Activated CD4-positive, alpha-beta memory T cell treated with anti-CD3 and anti-CD28 coated beads, Interleukin-2, amount 10 ng/mL, durations not matched to agents 7 days and 5 days (primary cell): ENCODE measurements at regions not wholly inside any gene's neighbourhood (a gene's known extent, or its start where the extent isn't known, plus 50 kb on each side); places are given as distances from the start of the nearest gene placed in this dataset.
A peak's percentile ranks its signal among the peaks of the same experiment; 100 is the strongest.

ENCODE experiments used
- CTCF ChIA-PET: fragments of 350-600 bp; sonication (Branson Sonifier 250); formaldehyde crosslinking; loops from one replicate; lab custom pipeline; 2021; ENCODE audit warnings: antibody characterized with exemption, inconsistent platforms; lab: Charles Lee
- POLR2A ChIA-PET: fragments of 350-600 bp; sonication (Branson Sonifier 250); formaldehyde crosslinking; loops from one replicate; lab custom pipeline; 2021; ENCODE audit warnings: antibody characterized with exemption; lab: Charles Lee
- DNase-seq: peaks from one replicate; pipeline ENCODE4 v3.0.0-alpha.2; 2020
- H3K27ac Mint-ChIP-seq: one replicate; pipeline ENCODE4 v1.8.0; 2021; ENCODE audit warnings: mild to moderate bottlenecking, mixed read lengths
- H3K27me3 Mint-ChIP-seq: one replicate; pipeline ENCODE4 v1.8.0; 2021; ENCODE audit warnings: mixed read lengths
- H3K36me3 Mint-ChIP-seq: one replicate; pipeline ENCODE4 v1.8.0; 2021; ENCODE audit warnings: low read depth, mixed read lengths
- H3K4me1 Mint-ChIP-seq: one replicate; pipeline ENCODE4 v1.8.0; 2021; ENCODE audit warnings: mixed read lengths
- H3K4me3 Mint-ChIP-seq: one replicate; pipeline ENCODE4 v1.8.0; 2021; ENCODE audit warnings: mild to moderate bottlenecking, mixed read lengths
- H3K9me3 Mint-ChIP-seq: one replicate; pipeline ENCODE4 v1.8.0; 2021; ENCODE audit warnings: mixed read lengths

DNA sequence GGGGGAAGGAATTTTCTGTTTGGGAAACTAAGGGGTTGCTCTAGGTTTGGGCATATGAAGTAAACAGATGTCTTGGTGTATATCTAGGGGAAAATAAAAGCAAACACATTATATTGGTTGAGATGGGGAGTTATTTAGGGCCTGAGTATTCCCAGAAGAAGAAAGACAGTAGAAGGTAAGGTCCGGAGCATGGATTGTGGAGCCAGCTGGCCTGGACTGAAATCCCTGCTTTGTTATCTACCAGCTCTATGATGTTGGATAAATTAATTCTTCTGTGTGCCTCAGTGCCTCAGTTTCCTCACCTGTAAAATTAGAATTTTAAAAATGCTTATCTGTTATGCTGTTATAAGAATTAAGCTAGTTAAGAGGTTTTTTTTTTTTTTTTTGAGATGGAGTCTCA is 272.3 kb upstream of the RPS6KA3 start:
- Mint-ChIP-seq H3K27me3 (peaks cover 14% of the 10 kb centered on the region), H3K4me1 (no peaks in the 10 kb centered on the region), H3K36me3 (no peaks in the 10 kb centered on the region), H3K9me3 (peaks cover 11% of the 10 kb centered on the region), H3K27ac (no peak overlapping the region), H3K4me3 (no peak overlapping the region)
- DNase-seq, result no peak
- ChIA-PET POLR2A (no interaction called here), CTCF (no interaction called here)

DNA sequence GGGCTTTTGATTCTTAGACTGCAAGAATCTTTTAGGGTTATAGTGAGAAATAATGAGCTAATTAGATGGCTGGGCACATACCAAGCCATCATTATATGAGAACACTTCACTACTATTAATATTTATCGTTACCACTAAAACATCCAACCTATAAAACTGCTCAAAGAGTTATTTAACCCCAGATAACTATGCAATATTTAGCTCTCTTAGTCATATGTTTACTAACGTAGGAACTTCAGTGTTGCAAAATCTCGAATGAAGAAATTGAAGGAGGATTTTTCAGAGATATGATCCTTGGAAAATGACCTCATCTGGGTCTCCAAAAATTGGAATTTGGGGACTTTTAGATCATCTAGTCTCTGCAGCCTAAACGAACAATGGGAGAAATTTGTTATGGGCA is 265.0 kb upstream of the RPS6KA3 start:
- Mint-ChIP-seq H3K4me1 (peaks cover 9% of the 10 kb centered on the region), H3K27ac (no peak overlapping the region), H3K4me3 (no peak overlapping the region), H3K9me3 (no peaks in the 10 kb centered on the region), H3K27me3 (peaks cover 62% of the 10 kb centered on the region), H3K36me3 (no peaks in the 10 kb centered on the region)
- POLR2A ChIA-PET, result no interaction called here
- no peak for DNase-seq
- CTCF ChIA-PET, result interaction anchor here (1.1 to 2.2 kb wide), 3 partner anchors 16 to 210 kb away, joined by 3 to 7 read pairs (median 4); no protein-coding TSS in a partner anchor

DNA sequence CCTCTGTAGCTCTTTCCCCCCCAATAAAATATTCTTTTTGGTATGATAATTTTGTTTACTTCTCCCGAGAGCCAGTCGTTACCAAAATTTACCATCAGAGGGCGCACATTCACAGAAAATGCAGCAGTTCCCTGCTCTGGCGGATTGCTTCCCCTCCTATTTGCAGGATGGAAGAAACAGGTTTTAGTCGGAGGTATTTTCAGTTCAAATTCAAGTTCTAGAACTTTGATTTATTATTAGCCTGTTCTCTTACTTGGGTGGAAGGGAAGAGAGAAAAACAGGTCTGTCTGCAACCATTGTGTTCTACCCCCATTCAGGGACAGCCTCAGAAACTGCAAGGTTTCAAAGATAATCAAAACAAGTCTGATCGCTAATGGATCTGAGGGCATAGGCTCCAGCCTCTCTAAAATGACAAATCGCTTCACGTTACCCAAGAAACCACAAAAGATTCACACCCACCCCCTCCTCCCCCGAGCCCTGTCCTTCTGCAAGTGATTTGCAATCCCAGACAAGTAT is 263.8 kb upstream of the RPS6KA3 start:
- POLR2A ChIA-PET, result interaction anchor here (0.6 kb wide), 1 partner anchor 278 kb away, joined by 3 read pairs; no protein-coding TSS in a partner anchor
- peaks cover 61% of the 10 kb centered on the region for H3K27me3 Mint-ChIP-seq
- H3K9me3 Mint-ChIP-seq, result no peaks in the 10 kb centered on the region
- H3K4me1 Mint-ChIP-seq, result peaks cover 9% of the 10 kb centered on the region
- DNase-seq, result peak; percentile 51
- H3K4me3 Mint-ChIP-seq, result no peak overlapping the region
- CTCF ChIA-PET, result interaction anchor here (0.6 to 2.2 kb wide), 14 partner anchors 10 to 1288 kb away, joined by 3 to 10 read pairs (median 3); partner anchors contain the start of gene SMPX
- no peak overlapping the region for H3K27ac Mint-ChIP-seq
- H3K36me3 Mint-ChIP-seq, result no peaks in the 10 kb centered on the region

DNA sequence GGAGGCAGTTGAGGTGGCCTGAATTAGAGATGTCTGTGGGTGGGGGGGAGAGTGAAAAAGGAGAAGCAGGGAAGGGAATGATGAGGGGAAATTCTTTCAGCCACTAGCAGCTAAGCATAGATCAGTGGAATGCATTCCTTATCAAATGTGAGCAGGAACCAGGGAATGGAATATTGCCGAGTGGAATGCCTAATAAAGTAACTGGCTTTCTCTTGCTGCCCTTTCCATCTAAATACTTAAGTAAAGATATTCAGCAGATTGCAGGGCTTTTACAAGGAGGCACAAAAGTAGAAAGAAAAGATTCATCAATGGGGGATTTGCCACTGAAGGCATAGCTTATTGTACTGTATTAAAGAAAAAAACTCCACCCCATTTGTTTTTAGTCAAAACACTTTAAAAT is 263.0 kb upstream of the RPS6KA3 start:
- POLR2A ChIA-PET, result no interaction called here
- Mint-ChIP-seq H3K4me3 (no peak overlapping the region), H3K36me3 (no peaks in the 10 kb centered on the region), H3K9me3 (no peaks in the 10 kb centered on the region), H3K27me3 (peaks cover 57% of the 10 kb centered on the region), H3K27ac (no peak overlapping the region), H3K4me1 (peaks cover 9% of the 10 kb centered on the region)
- no peak for DNase-seq
- CTCF ChIA-PET, result interaction anchor here (0.8 to 2.2 kb wide), 12 partner anchors 9 to 1228 kb away, joined by 3 to 10 read pairs (median 4); partner anchors contain the start of gene SMPX

DNA sequence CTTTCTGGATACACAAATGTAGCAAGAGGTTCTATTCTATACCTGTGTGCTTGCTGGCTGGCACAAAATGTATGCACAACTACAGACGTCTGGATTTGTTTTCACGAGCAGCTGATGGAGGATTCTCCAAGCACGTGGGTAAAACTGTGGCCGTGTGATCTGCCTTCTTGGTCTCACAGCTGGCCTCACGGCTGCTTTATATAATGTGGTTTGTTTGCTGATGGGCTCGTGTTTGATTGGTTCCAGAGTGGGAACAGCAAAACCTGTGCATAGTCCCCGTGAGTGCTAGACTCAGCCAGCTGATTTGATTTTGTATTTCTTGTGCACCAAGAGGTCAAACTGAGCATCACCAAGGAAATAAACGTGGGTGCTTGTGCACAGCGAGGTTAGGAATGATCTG is 262.6 kb upstream of the RPS6KA3 start:
- no peak for DNase-seq
- ChIA-PET POLR2A (no interaction called here), CTCF (interaction anchor here (1.0 to 1.6 kb wide), 6 partner anchors 13 to 951 kb away, joined by 3 to 5 read pairs (median 4); no protein-coding TSS in a partner anchor)
- peaks cover 54% of the 10 kb centered on the region for H3K27me3 Mint-ChIP-seq
- no peak overlapping the region for H3K27ac Mint-ChIP-seq
- H3K9me3 Mint-ChIP-seq, result no peaks in the 10 kb centered on the region
- H3K4me1 Mint-ChIP-seq, result peaks cover 11% of the 10 kb centered on the region
- H3K4me3 Mint-ChIP-seq, result no peak overlapping the region
- H3K36me3 Mint-ChIP-seq, result no peaks in the 10 kb centered on the region

DNA sequence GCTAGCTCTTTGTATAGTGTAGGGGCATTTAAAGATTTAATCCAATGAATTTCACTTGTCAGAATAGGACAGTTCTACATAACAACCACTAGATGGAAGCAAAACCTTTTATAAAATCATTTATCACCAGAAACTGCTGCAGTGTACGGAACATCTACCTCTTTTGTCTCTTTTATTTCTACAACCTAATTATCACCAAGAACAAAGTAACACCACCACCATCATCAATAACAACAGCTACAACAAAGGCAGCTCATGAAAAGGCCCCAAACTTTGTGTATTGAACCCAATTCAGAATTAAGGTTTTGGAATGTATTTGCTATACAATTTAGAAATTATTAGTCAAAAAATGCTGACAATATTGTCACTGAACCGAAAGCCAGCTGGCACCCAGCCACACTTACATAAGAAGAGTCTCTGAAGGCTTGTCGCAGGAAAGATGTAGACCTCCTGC is 260.9 kb upstream of the RPS6KA3 start:
- Mint-ChIP-seq H3K4me3 (no peak overlapping the region), H3K27ac (no peak overlapping the region), H3K36me3 (no peaks in the 10 kb centered on the region), H3K4me1 (peaks cover 22% of the 10 kb centered on the region), H3K27me3 (peaks cover 42% of the 10 kb centered on the region), H3K9me3 (no peaks in the 10 kb centered on the region)
- no peak for DNase-seq
- POLR2A ChIA-PET, result no interaction called here
- CTCF ChIA-PET, result interaction anchor here (0.8 to 1.5 kb wide), 6 partner anchors 10 to 1585 kb away, joined by 3 to 6 read pairs (median 3); no protein-coding TSS in a partner anchor

DNA sequence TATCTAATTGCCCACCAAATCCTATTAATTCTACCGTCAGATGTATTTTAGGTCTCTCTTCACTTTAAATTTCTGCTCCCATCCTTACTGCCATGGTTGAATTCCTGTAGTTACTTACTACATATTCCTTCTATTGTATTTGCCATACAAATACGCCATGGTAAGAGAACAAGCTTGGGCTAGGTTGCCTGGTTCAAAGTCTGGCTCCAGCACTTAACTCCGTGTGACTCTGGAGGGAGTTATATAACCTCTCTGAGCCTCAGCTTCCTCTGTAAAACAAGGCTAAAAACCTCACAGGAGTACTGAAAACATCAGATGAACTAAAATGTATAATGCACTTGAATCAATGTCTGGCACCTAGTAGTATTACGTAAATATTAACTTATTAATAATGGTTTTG is 260.3 kb upstream of the RPS6KA3 start:
- no peak for DNase-seq
- Mint-ChIP-seq H3K27ac (no peak overlapping the region), H3K36me3 (no peaks in the 10 kb centered on the region), H3K4me3 (no peak overlapping the region), H3K4me1 (peaks cover 22% of the 10 kb centered on the region), H3K27me3 (peaks cover 37% of the 10 kb centered on the region), H3K9me3 (no peaks in the 10 kb centered on the region)
- POLR2A ChIA-PET, result no interaction called here
- CTCF ChIA-PET, result interaction anchor here (0.8 to 1.5 kb wide), 6 partner anchors 10 to 1584 kb away, joined by 3 to 6 read pairs (median 3); no protein-coding TSS in a partner anchor

DNA sequence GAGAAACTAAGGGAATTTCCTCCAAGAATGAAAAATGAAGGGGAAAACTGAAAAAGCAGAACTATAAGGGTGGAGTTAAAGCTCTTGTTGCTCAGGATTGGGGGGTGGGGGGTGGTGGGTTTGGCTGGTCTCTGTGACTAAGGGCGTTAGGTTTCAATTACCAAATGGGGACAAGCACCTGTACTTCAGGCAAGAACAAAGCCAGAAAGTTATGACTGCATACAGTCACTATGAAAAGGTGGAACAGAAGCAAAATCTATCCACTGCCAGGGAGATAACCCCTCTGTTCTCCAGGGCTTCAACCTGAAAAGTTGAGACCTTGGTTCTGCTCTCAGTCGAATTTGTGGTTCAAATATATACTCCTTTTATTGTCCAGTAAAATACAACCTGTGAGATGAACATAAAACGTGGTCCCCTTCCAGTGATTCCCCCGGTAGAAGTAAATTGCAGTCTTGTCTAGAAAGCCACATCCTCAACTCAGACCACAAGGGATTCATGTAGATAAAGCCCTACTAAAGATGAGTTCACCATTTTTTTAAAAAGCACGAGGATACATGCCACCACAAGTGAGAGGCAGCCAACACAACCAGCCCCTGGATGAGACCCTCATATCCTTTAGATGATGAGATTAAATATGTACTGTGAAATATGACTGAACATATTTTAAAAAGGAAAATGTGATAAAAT is 257.1 kb upstream of the RPS6KA3 start:
- no peaks in the 10 kb centered on the region for H3K9me3 Mint-ChIP-seq

DNA sequence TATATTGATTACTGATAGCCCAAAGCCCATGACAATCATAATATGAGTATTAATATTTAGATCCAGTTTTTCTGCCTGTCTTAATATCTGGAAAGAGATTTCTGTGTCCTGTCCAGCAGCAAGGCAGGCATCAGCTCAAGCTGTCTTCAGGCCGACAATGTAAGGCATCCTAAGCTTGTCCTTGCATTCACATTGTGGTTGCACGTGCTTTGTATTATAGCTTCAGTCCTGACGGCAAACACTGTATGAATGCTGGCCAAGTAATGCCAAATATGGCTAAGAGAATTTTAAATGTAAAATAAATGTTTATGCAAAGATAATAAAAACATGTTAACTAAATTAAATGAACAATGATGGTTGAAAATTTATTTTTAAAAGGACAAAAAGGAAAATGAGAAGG is 255.7 kb upstream of the RPS6KA3 start:
- Mint-ChIP-seq H3K4me1 (peaks cover 24% of the 10 kb centered on the region), H3K4me3 (no peak overlapping the region), H3K36me3 (peaks cover 4% of the 10 kb centered on the region), H3K9me3 (no peaks in the 10 kb centered on the region), H3K27ac (no peak overlapping the region), H3K27me3 (peaks cover 25% of the 10 kb centered on the region)
- DNase-seq, result no peak
- ChIA-PET CTCF (no interaction called here), POLR2A (no interaction called here)

More for the DNA sequence above, 257.1 kb upstream of the RPS6KA3 start:
- Mint-ChIP-seq H3K4me3 (no peak overlapping the region), H3K27me3 (peaks cover 28% of the 10 kb centered on the region), H3K36me3 (no peaks in the 10 kb centered on the region), H3K27ac (peak overlapping the region; percentile 37), H3K4me1 (peaks cover 22% of the 10 kb centered on the region)
- DNase-seq, result peak; percentile 18
- ChIA-PET POLR2A (no interaction called here), CTCF (no interaction called here)

DNA sequence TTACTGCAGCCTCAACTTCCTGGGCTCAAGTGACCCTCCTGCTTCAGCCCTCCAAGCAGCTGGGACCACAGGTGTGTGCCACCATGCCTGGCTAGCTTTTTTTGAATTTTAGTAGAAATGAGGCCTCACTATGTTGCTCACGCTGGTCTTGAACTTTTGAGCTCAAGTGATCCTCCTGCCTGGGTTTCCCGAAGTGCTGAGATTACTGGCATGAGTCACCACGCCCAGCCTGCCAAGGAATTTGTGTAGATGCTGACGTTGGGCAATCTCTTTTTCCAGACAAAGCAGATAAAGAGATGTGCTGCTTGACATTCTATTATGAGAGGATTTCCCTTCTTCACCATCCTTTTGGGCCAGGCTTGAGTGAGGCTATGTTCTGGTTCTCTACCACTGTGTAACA is 254.5 kb upstream of the RPS6KA3 start:
- DNase-seq, result no peak
- Mint-ChIP-seq H3K4me1 (peaks cover 33% of the 10 kb centered on the region), H3K27ac (no peak overlapping the region), H3K9me3 (no peaks in the 10 kb centered on the region), H3K36me3 (peaks cover 8% of the 10 kb centered on the region), H3K27me3 (peaks cover 23% of the 10 kb centered on the region), H3K4me3 (no peak overlapping the region)
- ChIA-PET POLR2A (no interaction called here), CTCF (interaction anchor here (1.0 kb wide), 1 partner anchor 9 kb away, joined by 3 read pairs; no protein-coding TSS in a partner anchor)

DNA sequence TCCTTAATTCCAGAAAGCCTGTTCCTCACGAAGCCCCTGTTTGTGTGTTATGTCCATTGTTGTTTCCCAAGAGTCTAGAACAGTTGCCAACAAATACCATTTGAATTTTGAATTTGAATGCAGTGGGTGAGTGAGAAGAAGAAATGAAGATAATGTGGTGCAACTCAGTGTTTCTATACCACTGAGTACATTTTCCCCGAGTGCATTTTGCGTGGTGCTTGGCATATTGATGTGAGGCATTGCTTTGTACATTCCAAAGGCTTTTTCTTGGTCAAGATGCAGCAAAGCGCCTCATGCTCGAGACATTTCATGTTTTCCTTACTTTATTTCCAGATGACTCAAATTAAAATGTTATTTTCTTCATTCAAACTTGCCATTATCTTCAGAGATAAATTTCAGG is 253.1 kb upstream of the RPS6KA3 start:
- DNase-seq, result no peak
- CTCF ChIA-PET, result no interaction called here
- Mint-ChIP-seq H3K9me3 (peaks cover 4% of the 10 kb centered on the region), H3K27ac (no peak overlapping the region), H3K4me3 (no peak overlapping the region), H3K27me3 (peaks cover 21% of the 10 kb centered on the region), H3K36me3 (peaks cover 17% of the 10 kb centered on the region), H3K4me1 (peaks cover 47% of the 10 kb centered on the region)
- POLR2A ChIA-PET, result no interaction called here

DNA sequence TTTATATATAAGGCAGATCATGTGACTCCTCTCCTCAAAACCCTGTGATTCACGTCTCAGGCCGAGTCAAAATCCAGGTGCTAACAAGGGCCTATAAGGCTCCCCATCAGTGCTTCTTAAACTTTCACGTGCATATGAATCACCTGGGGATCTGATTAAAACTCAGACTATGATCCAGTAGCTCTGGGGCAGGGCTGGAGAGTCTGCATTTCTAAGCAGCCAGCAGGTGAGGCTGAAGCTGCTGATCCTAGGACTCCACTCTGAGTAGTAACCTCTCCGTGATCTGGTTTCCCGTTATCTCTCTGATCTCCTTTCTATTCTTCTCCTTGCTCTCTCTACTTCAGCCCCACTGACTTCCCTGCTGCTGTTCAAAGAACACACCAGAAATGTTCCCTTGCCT is 252.4 kb upstream of the RPS6KA3 start:
- Mint-ChIP-seq H3K27ac (no peak overlapping the region), H3K36me3 (peaks cover 24% of the 10 kb centered on the region), H3K9me3 (peaks cover 6% of the 10 kb centered on the region), H3K4me1 (peaks cover 50% of the 10 kb centered on the region), H3K4me3 (no peak overlapping the region), H3K27me3 (peaks cover 19% of the 10 kb centered on the region)
- no peak for DNase-seq
- POLR2A ChIA-PET, result no interaction called here
- CTCF ChIA-PET, result no interaction called here

DNA sequence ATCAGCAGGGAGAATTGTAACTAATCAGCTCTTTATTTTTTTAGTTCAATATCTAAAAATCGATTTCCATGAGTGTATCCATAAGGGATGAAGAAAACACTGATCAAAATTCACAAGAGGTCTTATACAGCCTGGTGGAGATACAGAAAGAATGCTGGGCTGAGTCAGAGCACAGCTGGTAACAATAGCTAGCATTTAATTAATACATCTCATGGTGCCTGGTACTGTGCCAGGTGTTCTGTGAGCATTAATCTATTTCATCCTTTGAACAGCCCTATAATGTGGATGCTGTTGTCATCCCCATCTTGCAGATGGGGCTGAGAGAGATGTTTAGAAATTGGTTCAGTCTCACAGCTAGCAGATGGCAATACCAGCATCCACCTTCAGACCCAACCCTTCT is 250.9 kb upstream of the RPS6KA3 start:
- peaks cover 19% of the 10 kb centered on the region for H3K27me3 Mint-ChIP-seq
- no peak for DNase-seq

More for the DNA sequence above, 250.9 kb upstream of the RPS6KA3 start:
- Mint-ChIP-seq H3K4me3 (no peak overlapping the region), H3K9me3 (peaks cover 8% of the 10 kb centered on the region), H3K27ac (no peak overlapping the region), H3K4me1 (peaks cover 46% of the 10 kb centered on the region), H3K36me3 (peaks cover 30% of the 10 kb centered on the region)
- ChIA-PET POLR2A (interaction anchor here (1.7 to 2.4 kb wide), 3 partner anchors 64 to 265 kb away, joined by 9 to 15 read pairs (median 12); no protein-coding TSS in a partner anchor), CTCF (interaction anchor here (0.7 to 1.2 kb wide), 2 partner anchors 9 to 264 kb away, joined by 3 read pairs; no protein-coding TSS in a partner anchor)
